ENCODE measurements at regions not wholly inside any gene's neighbourhood (a gene's known extent, or its start where the extent isn't known, plus 50 kb on each side); places are given as distances from the start of the nearest gene placed in this dataset.

DNA sequence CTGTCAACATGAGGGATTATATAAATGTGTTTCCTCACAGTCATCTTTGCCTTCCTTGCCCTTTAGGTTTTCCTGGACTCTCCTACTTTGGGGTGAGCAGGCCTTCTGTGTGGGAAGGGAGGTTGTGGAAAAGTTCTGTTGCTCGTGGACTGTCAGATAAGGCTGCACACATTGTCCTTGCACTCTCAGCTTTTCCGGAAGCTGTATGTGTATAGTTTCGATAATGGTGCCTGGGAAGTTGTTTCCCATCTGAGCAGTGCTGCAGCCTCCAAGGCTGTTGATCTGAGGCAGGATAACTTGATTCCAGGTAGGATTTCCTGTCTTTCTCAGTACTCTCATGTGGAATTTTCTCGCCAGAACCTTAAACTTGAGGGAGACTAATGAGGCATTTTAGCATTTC is 297.8 kb upstream of the AZI2 start:
- DNase-seq (ENCODE audit: low spot score) = no peak

DNA sequence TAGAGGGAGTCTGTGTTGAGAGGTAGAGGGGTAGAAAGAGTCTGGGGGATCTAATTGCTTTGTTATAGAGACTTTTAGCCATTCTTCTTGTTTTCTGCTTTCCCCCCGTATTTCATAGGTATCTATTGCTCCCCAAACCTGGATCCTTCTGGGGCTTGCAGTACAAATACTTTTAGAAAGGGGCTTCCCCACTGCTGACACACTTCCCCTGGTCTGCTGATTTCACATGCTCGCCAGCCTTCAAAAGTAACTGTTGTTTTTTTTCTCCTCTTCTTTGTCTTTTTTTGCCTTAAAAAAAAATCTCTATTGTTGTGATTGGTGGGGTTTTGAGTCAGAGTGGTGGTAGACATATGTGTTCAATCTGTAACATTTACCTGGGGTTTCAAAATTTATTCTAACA is 300.6 kb upstream of the AZI2 start:
- DNase-seq (ENCODE audit: low spot score) = no peak

DNA sequence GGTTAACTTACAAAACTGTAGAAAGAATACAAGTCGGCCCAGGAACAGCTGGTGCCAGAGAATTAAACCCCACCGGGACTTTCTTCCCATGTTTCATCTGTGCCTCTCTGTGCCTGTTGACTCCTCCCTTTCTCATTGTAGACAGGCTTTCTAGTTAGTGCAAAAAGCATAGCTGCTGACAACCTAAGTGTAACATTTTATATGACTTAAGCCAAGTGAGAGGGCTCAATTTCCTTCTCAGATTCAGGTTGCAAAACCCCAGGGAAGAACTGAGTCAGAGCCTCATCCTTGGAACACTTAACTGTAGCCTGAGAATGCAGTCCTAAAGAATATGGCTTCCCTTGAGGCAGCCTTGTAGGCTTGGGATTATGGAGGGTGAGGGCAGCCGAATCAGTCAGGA is 302.5 kb upstream of the AZI2 start:
- no peak for DNase-seq (ENCODE audit: low spot score)

DNA sequence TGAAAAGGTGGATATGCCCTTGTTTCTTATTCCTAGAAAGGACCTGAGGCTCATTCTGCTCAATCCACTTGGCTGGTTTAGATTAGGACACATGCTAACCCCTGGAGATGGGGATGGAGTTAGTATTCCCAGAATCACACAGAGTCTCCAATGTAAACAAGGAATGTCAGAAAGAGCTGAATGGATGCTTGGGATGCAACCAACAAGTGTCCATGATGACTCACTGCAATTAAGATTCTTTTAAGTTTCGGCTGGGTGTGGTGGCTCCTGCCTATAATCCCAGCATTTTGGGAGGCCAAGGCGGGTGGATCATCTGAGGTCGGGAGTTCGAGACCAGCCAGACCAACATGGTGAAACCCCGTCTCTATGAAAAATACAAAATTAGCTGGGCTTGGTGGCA is 315.5 kb upstream of the AZI2 start:
- DNase-seq (ENCODE audit: low spot score) = no peak

DNA sequence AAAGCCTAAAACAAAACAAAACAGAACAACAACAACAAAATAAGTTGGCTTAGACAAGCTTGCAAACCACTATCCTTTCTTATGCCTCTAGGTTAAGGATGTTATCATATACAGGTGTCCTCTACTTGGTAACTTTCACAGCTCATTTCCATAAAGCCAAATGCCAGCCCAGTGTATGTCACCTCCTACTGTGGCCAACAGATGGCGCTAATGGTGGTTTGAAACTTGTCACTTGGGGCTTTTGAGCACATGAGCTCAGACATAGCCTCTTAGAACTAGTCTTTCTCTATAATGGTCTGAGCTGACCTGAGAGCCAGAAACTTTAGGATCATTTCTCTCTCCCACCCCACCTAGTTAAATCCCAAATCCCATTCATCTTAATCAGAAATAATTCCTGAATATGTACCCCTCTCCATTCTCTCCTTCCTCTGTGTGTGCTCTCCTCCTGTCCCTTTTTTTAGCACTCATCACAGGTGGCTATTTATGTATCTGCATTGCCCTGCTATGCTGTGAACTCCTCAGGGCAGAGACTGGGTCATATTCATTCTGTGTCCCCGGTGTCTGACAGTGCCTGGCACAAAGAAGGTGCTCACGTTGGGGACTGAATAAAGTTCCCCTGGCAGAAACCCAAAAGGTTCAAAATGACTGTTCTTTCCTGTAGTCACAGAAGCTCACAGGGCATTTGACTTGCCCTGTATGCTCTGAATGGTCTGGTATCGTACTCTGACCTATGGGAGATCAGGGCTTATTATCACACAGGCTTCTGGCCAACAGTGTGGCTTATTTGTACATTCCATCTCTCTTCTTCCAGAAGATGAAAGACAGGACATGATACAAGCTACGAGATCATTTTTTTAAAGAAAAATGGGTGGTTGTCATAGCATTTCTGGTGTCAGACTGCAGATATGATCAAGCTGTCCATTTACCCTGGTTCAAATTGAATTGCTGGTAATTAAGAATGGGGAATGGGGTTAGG is 319.3 kb upstream of the AZI2 start:
- peak; percentile 39 for DNase-seq (ENCODE audit: low spot score)

- no peak for DNase-seq (ENCODE audit: low spot score)
These were observed 321.2 kb upstream of the AZI2 start for GRCh38 chr3:28669870-28670269.

DNA sequence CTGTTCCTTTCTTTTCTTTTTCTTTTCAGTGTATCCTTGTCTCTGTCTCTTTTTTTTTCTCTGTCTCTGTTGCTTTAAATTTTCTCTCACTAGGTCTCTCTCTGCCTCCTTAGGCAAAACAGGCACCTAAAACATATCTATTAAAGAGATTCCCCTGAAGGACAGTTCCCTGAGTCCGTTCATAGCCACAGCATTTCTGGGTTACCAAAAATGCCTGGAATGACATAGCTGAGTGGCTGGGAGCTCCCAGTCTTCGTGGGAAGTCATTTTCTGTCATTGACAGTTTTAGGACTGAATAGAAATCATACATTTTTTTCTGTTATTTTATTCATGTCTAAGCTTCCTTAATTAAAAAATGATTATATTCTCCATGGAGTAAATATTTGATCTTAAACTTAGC is 323.8 kb upstream of the AZI2 start:
- no peak for DNase-seq (ENCODE audit: low spot score)

DNA sequence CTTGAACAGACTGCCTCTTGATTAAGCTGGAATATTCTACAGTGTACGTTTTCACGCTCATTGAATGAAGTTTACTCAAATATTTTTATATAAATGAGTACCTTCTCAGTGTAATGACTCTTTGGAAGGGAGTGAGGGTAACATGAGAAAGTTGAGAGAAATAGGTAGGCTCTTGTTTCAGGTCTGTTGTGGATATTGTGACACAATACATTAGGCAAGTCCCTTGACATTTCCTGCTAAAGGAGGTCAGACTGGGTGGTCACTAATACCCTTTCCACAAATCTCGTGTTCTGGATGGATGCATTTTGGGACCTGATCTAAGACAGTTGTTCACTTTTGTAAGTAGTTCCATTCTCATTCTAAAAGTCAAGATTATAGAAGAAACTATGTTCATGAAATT is 324.8 kb upstream of the AZI2 start:
- DNase-seq (ENCODE audit: low spot score) = no peak

DNA sequence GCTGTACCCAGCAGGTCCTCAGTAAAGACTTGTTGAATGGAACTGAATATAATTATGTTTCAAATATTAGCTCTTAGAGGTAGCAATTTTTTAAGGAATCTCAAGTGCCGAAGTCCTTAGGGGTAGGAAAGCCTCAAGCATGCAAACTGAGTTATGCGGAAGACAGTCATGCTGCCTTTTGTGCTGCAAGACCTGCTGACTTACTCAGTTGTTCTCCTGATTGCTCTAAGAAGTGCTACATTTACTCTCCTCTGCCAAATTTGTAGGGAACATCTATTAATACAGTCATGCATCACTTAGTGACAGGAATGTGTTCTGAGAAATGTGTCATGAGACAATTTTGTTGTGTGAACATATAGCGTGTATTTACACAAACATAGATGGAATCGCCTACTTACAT is 325.6 kb upstream of the AZI2 start:
- no peak for DNase-seq (ENCODE audit: low spot score)

DNA sequence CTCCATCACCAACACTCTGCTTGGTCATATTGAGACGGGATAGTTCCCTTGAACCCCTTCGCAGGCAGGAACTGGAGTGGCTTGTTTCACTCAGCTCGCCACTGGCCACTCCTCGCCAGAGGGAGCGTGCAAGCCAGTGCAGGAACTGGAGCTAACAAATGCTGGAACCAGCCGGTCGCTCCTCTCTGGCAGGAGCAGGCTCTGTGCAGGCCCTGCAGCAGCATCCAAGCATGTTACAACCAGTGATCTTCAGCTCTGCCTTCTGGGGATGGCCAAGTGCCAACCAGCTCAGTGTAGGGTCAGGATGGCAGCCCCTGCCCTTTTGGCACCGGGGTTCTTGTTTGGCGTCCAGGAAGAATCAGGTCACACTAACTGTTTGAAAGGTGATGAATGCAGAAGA is 329.0 kb upstream of the AZI2 start:
- no peak for DNase-seq (ENCODE audit: low spot score)

- DNase-seq (ENCODE audit: low spot score) = no peak
These were observed 329.5 kb upstream of the AZI2 start for GRCh38 chr3:28678086-28678485.

DNA sequence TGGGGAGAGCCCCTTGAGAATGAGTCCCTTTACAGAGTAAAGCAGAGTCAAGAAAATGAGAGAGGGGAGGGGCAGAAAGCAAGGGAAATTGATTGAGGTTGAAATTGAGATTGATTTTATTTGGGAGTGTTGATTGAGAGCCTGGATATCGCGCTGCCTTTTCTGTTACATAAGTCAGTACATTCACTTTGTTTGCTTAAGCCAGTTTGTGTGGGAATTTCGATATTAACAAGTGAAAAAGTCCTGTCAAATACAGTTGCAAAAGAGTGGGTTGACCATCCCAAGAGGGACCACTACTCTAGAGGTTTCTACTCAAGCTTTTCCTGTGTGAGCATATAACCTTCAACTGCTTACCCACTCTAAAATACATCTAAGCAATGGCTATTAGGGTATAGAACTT is 331.4 kb upstream of the AZI2 start:
- no peak for DNase-seq (ENCODE audit: low spot score)

GRCh38 chr3:28682121-28682520 is 333.5 kb upstream of the AZI2 start:
- DNase-seq (ENCODE audit: low spot score) = no peak

- no peak for DNase-seq (ENCODE audit: low spot score)
These were observed 341.6 kb upstream of the AZI2 start for GRCh38 chr3:28690176-28690575.

DNA sequence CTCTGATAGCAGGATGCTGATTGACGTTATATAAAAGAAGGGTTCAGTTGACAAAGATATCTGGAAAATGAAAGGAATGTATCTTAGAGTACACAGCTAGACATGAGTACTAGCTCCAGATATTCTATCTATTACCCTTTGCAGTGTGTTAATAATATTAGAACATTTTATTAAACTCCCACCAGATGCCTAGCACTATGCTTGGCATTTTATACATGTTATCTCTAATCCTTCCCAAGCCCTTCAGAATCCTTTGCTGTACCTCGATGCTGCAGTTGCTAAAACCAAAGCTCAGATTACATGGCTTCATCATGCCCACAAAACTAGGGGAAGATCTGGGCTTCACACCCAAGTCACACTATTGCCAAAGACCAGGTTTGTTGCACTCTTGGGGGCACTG is 350.1 kb upstream of the AZI2 start:
- DNase-seq (ENCODE audit: low spot score) = no peak

GRCh38 chr3:28699283-28699682 is 350.7 kb upstream of the AZI2 start:
- DNase-seq (ENCODE audit: low spot score) = no peak

DNA sequence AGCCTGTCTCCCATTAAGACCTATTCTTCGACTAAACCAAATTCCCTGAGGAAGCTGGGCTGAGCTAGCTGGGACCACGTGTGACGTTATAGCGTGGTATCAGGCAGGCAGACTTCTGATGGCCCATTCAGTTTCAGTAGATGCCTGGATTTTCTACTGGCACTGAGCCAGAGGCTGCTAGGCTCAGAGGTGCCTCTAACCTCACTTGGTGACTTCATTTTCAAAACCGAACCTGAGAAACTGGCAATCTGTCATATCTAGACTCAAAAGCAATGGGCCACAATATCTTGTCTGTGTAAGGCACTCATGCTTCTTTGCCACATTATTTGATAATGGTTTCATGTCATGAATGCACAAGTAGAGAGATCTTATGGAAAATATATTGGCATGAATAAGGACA is 352.1 kb upstream of the AZI2 start:
- no peak for DNase-seq (ENCODE audit: low spot score)

- DNase-seq (ENCODE audit: low spot score) = no peak
These were observed 355.2 kb upstream of the AZI2 start for GRCh38 chr3:28703843-28704242.

DNA sequence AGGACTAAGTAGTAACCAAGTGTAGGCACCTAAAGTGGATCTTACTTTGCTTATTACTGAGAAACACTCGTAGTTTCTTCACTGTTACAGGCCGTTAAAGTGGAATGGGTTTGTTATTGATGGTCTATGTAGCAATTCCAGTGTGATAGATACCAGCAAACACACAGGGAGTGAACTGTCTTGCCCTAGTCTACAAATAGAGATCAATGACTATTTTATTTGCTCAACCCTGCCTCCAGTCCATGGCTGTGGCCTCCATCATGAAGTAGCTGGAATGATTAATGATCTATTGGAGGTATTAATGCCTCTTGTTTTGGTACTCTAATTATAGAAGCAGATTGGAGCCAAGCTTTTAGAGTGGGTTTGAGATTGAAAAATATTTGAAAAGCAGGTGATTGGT is 362.7 kb upstream of the AZI2 start:
- DNase-seq (ENCODE audit: low spot score) = no peak

DNA sequence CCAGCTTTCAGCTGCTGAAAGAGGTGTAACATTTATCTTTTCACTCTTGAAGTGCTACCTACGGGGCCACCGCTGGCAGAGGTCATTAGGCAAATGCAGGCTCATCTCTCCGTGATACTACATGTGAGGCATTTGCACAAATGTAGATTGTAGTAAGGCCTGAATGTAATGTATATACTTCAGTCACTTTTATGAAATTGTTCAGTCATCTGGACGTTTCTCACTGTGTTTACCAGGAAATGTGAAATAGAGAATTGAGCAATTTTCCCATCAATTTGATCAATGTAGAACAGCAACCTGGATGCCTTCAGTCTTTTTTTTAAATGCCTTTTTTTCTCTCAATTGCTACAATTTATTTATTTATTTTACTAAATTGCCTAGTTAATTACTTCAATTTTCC is 368.3 kb upstream of the AZI2 start:
- no peak for DNase-seq (ENCODE audit: low spot score)

- no peak for DNase-seq (ENCODE audit: low spot score)
These were observed 369.6 kb upstream of the AZI2 start for GRCh38 chr3:28718074-28718849.

DNA sequence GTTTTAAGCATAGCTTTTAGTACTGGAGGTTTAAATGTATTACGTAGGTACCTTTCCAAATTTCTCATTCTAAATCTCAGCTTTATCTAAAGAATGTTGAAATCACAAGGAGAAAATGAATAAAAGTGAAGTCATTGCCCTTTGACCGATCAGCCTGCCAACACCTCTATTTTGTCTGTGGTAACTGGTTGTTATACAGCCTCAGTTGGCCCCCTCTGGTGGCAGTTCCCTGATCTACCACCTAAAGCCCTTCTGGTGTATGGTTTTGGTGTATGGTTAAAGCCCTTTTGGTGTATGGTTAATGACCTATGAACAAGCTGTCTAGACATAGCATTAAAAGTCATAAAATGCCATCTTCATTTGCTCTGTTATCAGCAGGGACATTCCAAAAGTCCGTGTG is 378.2 kb upstream of the AZI2 start:
- no peak for DNase-seq (ENCODE audit: low spot score)

- no peak for DNase-seq (ENCODE audit: low spot score)
These were observed 378.7 kb upstream of the AZI2 start for GRCh38 chr3:28727307-28727706.

Data from CD4-positive, alpha-beta T cell treated with Interleukin-2 at 100 ng/mL for 4 hours (primary cell).